Prostate gland (tissue), 2 donors: ENCODE measurements at regions not wholly inside any gene's neighbourhood (a gene's known extent, or its start where the extent isn't known, plus 50 kb on each side); places are given as distances from the start of the nearest gene placed in this dataset.
"Not testable (repeated sequence)": the region's sequence is repeated elsewhere in the genome, so short reads cannot be mapped to it uniquely, and the experiment has no call there.

Source experiments
- DNase-seq: peaks from one replicate; pipeline ENCODE4 v3.0.0-alpha.2; 2019; ENCODE audit warnings: low spot score
- H3K27ac ChIP-seq, 2 donors: fragments of 200-600 bp; sonication (generic); 2 replicates each; pipeline ENCODE4 v1.5.1; 2017 to 2019
- H3K27me3 ChIP-seq: fragments of 200-600 bp; sonication (generic); replicated peaks from 2 replicates; pipeline ENCODE4 v1.5.1; 2019; ENCODE audit not compliant: insufficient read depth
- H3K36me3 ChIP-seq, 2 donors: fragments of 200-600 bp; sonication (generic); 1 replicate in 1 of 2; 2 replicates in 1 of 2; pipeline versions ENCODE4 v1.5.1 to v1.8.1; 2017 to 2019
- H3K4me1 ChIP-seq: fragments of 200-600 bp; sonication (generic); replicated peaks from 2 replicates; pipeline ENCODE4 v1.5.1; 2019
- H3K4me3 ChIP-seq, 2 donors: fragments of 200-600 bp; sonication (generic); 2 replicates each; pipeline ENCODE4 v1.5.1; 2017 to 2019
- H3K9me3 ChIP-seq: fragments of 200-600 bp; sonication (generic); 2 replicates; pipeline ENCODE4 v1.5.1; 2017
- CTCF ChIP-seq, 4 experiments: fragments of 200-600 bp in 2 of 4; fragments of 450-650 bp in 2 of 4; sonication (generic) in 2 of 4; IDR thresholded peaks; 1 replicate in 3 of 4; 2 replicates in 1 of 4; pipeline ENCODE4 v1.5.1; 2016 to 2019; ENCODE audit warnings: antibody characterized with exemption in 4 of 4, mild to moderate bottlenecking in 2 of 4, moderate library complexity in 2 of 4
- POLR2A ChIP-seq: fragments of 450-650 bp; IDR thresholded peaks from one replicate; pipeline ENCODE4 v1.6.1; 2016; ENCODE audit warnings: antibody characterized with exemption, mild to moderate bottlenecking
- POLR2AphosphoS5 ChIP-seq: sonication (generic); formaldehyde crosslinking; IDR thresholded peaks from one replicate; pipeline ENCODE4 v1.6.1; 2017; ENCODE audit warnings: antibody characterized with exemption
- WGBS: methylation state at CpG from one replicate; pipeline ENCODE4 v1.1.5; 2018; 5-methylcytosine and 5-hydroxymethylcytosine counted together
- intact Hi-C: fragments of 100-400 bp; cut with DNase I; formaldehyde crosslinking; loops from one replicate; pipeline ENCODE4 v1.14.2; 2022

GRCh38 chr18:47708206-47708605 is 222.3 kb downstream of the SMAD2 start:
- H3K4me1 ChIP-seq: no peaks in the 10 kb centered on the region
- no peaks in the 10 kb centered on the region for H3K9me3 ChIP-seq
- no peak overlapping the region for H3K27ac ChIP-seq
- DNase-seq: no peak
- no peaks in the 10 kb centered on the region for H3K36me3 ChIP-seq
- intact Hi-C loops: no loop called here
- WGBS: 77% methylated on average over 3 of the region's 3 CpGs
- no peak for TF ChIP-seq POLR2AphosphoS5
- no peak for TF ChIP-seq CTCF (IDR thresholded peaks at IDR 0.05)
- no peak for TF ChIP-seq POLR2A
- no peak overlapping the region for H3K4me3 ChIP-seq
- no peaks in the 10 kb centered on the region for H3K27me3 ChIP-seq

GRCh38 chr18:47701134-47701533 is 229.3 kb downstream of the SMAD2 start:
- intact Hi-C loops: no loop called here

GRCh38 chr18:47696870-47697269 is 233.6 kb downstream of the SMAD2 start:
- H3K9me3 ChIP-seq: no peaks in the 10 kb centered on the region
- 80% methylated on average over 9 of the region's 9 CpGs for WGBS
- H3K36me3 ChIP-seq: no peaks in the 10 kb centered on the region
- no peak overlapping the region for H3K4me3 ChIP-seq
- no peaks in the 10 kb centered on the region for H3K4me1 ChIP-seq
- no peak for DNase-seq
- H3K27ac ChIP-seq: no peak overlapping the region
- TF ChIP-seq POLR2A: no peak
- TF ChIP-seq POLR2AphosphoS5: no peak
- no peaks in the 10 kb centered on the region for H3K27me3 ChIP-seq
- intact Hi-C loops: no loop called here

More at GRCh38 chr18:47701134-47701533, 229.3 kb downstream of the SMAD2 start:
- Histone ChIP-seq H3K36me3 (no peaks in the 10 kb centered on the region), H3K27ac (no peak overlapping the region), H3K4me1 (no peaks in the 10 kb centered on the region), H3K9me3 (no peaks in the 10 kb centered on the region), H3K27me3 (no peaks in the 10 kb centered on the region), H3K4me3 (no peak overlapping the region)
- TF ChIP-seq POLR2A (no peak), POLR2AphosphoS5 (no peak)
- DNase-seq: no peak
- WGBS: 47% methylated on average over 6 of the region's 6 CpGs

GRCh38 chr18:47691611-47692010 is 238.8 kb downstream of the SMAD2 start:
- no peaks in the 10 kb centered on the region for H3K9me3 ChIP-seq
- no peak overlapping the region for H3K4me3 ChIP-seq
- no peak for TF ChIP-seq CTCF (IDR thresholded peaks at IDR 0.05)
- TF ChIP-seq POLR2A: no peak
- no peak for TF ChIP-seq POLR2AphosphoS5
- 46% methylated on average over 4 of the region's 4 CpGs for WGBS
- H3K27ac ChIP-seq: no peak overlapping the region
- DNase-seq: no peak
- intact Hi-C loops: no loop called here
- no peaks in the 10 kb centered on the region for H3K27me3 ChIP-seq
- no peaks in the 10 kb centered on the region for H3K36me3 ChIP-seq
- no peaks in the 10 kb centered on the region for H3K4me1 ChIP-seq

- H3K27ac ChIP-seq, intact Hi-C loops, H3K4me3 ChIP-seq, DNase-seq, H3K9me3 ChIP-seq, H3K36me3 ChIP-seq, H3K27me3 ChIP-seq, H3K4me1 ChIP-seq: not testable (repeated sequence)
- 82% methylated on average over 3 of the region's 3 CpGs for WGBS
These were observed 239.7 kb downstream of the SMAD2 start for GRCh38 chr18:47690778-47691177.

- Histone ChIP-seq H3K9me3 (no peaks in the 10 kb centered on the region), H3K27ac (no peak overlapping the region), H3K4me3 (no peak overlapping the region), H3K4me1 (no peaks in the 10 kb centered on the region), H3K36me3 (no peaks in the 10 kb centered on the region), H3K27me3 (no peaks in the 10 kb centered on the region)
- no peak for DNase-seq
- TF ChIP-seq POLR2AphosphoS5: no peak
- no peak for TF ChIP-seq CTCF (IDR thresholded peaks at IDR 0.05)
- TF ChIP-seq POLR2A: no peak
- intact Hi-C loops: no loop called here
- WGBS: 37% methylated on average over 3 of the region's 3 CpGs
These were observed 241.1 kb downstream of the SMAD2 start for GRCh38 chr18:47689371-47689770.
